Inferior parietal cortex (tissue), 1 donor: ENCODE measurements at regions not wholly inside any gene's neighbourhood (a gene's known extent, or its start where the extent isn't known, plus 50 kb on each side); places are given as distances from the start of the nearest gene placed in this dataset.

Experiments
- DNase-seq: peaks from one replicate; pipeline ENCODE4 v3.0.0-alpha.2; 2016; ENCODE audit errors: extremely low spot score

- no peak for DNase-seq
Observed at GRCh38 chr18:40004246-40004645, 1950.8 kb upstream of the PIK3C3 start.

GRCh38 chr18:39998317-39998716 lies 1956.7 kb upstream of the PIK3C3 start:
- DNase-seq: no peak

- no peak for DNase-seq
Observed at GRCh38 chr18:39994498-39994897, 1960.5 kb upstream of the PIK3C3 start.

- DNase-seq: no peak
Observed at GRCh38 chr18:39991696-39992265, 1963.3 kb upstream of the PIK3C3 start.

- no peak for DNase-seq
Observed at GRCh38 chr18:39990540-39990939, 1964.5 kb upstream of the PIK3C3 start.

- no peak for DNase-seq
Observed at GRCh38 chr18:39976771-39977170, 1978.3 kb upstream of the PIK3C3 start.

- no peak for DNase-seq
Observed at GRCh38 chr18:39972521-39972920, 1982.5 kb upstream of the PIK3C3 start.

- no peak for DNase-seq
Observed at GRCh38 chr18:39969803-39970494, 1985.1 kb upstream of the PIK3C3 start.

GRCh38 chr18:39966275-39966674 lies 1988.8 kb upstream of the PIK3C3 start:
- no peak for DNase-seq

GRCh38 chr18:39962546-39962945 lies 1992.5 kb upstream of the PIK3C3 start:
- no peak for DNase-seq

- DNase-seq: no peak
Observed at GRCh38 chr18:39960550-39960949, 1994.5 kb upstream of the PIK3C3 start.

GRCh38 chr18:39959839-39960238 lies 1995.2 kb upstream of the PIK3C3 start:
- DNase-seq: no peak

- DNase-seq: no peak
Observed at GRCh38 chr18:39958876-39959275, 1996.2 kb upstream of the PIK3C3 start.

GRCh38 chr18:39952816-39953215 lies 2002.2 kb upstream of the PIK3C3 start:
- DNase-seq: no peak

- DNase-seq: no peak
Observed at GRCh38 chr18:39951142-39951720, 2003.8 kb upstream of the PIK3C3 start.

- no peak for DNase-seq
Observed at GRCh38 chr18:39946623-39947061, 2008.4 kb upstream of the PIK3C3 start.

GRCh38 chr18:39945076-39945475 lies 2010.0 kb upstream of the PIK3C3 start:
- DNase-seq: no peak

- DNase-seq: no peak
Observed at GRCh38 chr18:39942702-39943101, 2012.3 kb upstream of the PIK3C3 start.

GRCh38 chr18:39938676-39939608 lies 2016.1 kb upstream of the PIK3C3 start:
- no peak for DNase-seq

- no peak for DNase-seq
Observed at GRCh38 chr18:39935598-39935997, 2019.4 kb upstream of the PIK3C3 start.

- no peak for DNase-seq
Observed at GRCh38 chr18:39918847-39919246, 2036.2 kb upstream of the PIK3C3 start.

GRCh38 chr18:39913672-39914366 lies 2041.2 kb upstream of the PIK3C3 start:
- DNase-seq: no peak
